OCI-LY1 (cell line): ENCODE measurements at regions not wholly inside any gene's neighbourhood (a gene's known extent, or its start where the extent isn't known, plus 50 kb on each side); places are given as distances from the start of the nearest gene placed in this dataset.

Experiments used
- H2AFZ ChIP-seq: fragments of 200-600 bp; sonication (generic), shearing (Covaris generic); 2 replicates; pipeline ENCODE4 v1.6.0; 2014; ENCODE audit warnings: antibody characterized with exemption, mild to moderate bottlenecking, low read length
- H3F3A ChIP-seq: fragments of 200-600 bp; sonication (generic), shearing (Covaris generic); 2 replicates; pipeline ENCODE4 v1.6.0; 2014; ENCODE audit warnings: mild to moderate bottlenecking, antibody characterized with exemption, low read length, moderate library complexity; ENCODE audit not compliant: insufficient read depth
- H3K27ac ChIP-seq: fragments of 200-600 bp; sonication (generic); 2 replicates; pipeline ENCODE4 v1.5.1; 2014; ENCODE audit warnings: low read length, mixed run types, mild to moderate bottlenecking, low read depth; ENCODE audit not compliant: poor library complexity, severe bottlenecking
- H3K27me3 ChIP-seq: fragments of 200-600 bp; sonication (generic); 2 replicates; pipeline ENCODE4 v1.6.0; 2014; ENCODE audit warnings: antibody characterized with exemption, mild to moderate bottlenecking, low read length, moderate library complexity; ENCODE audit not compliant: insufficient read depth
- H3K36me3 ChIP-seq: fragments of 200-600 bp; sonication (generic); 2 replicates; pipeline ENCODE4 v1.6.1; 2014; ENCODE audit warnings: mild to moderate bottlenecking, antibody characterized with exemption, low read length, moderate library complexity, mixed read lengths; ENCODE audit not compliant: insufficient read depth
- H3K4me1 ChIP-seq: fragments of 200-600 bp; sonication (generic); 2 replicates; pipeline ENCODE4 v1.5.1; 2014; ENCODE audit warnings: mild to moderate bottlenecking, low read length, moderate library complexity; ENCODE audit not compliant: insufficient read depth, severe bottlenecking
- H3K4me2 ChIP-seq: fragments of 200-600 bp; sonication (generic), shearing (Covaris generic); 2 replicates; pipeline ENCODE4 v1.6.1; 2014; ENCODE audit warnings: low read length
- H3K4me3 ChIP-seq: fragments of 200-600 bp; sonication (generic); 2 replicates; pipeline ENCODE4 v1.5.1; 2014; ENCODE audit warnings: low read length, low read depth, mild to moderate bottlenecking, mixed read lengths; ENCODE audit not compliant: poor library complexity, severe bottlenecking
- H3K79me2 ChIP-seq: fragments of 200-600 bp; shearing (Covaris generic); 2 replicates; pipeline ENCODE4 v1.6.1; 2016; ENCODE audit warnings: mixed run types, low read length, mixed read lengths; ENCODE audit not compliant: insufficient read depth
- H3K9ac ChIP-seq: fragments of 200-600 bp; sonication (generic), shearing (Covaris generic); 2 replicates; pipeline ENCODE4 v1.6.1; 2014; ENCODE audit warnings: mild to moderate bottlenecking, low read length, mixed read lengths
- H3K9me2 ChIP-seq: fragments of 200-600 bp; sonication (generic), shearing (Covaris generic); 2 replicates; pipeline ENCODE4 v1.6.1; 2014; ENCODE audit warnings: low read depth, mild to moderate bottlenecking, low read length, mixed read lengths
- H3K9me3 ChIP-seq: fragments of 200-600 bp; shearing (Covaris generic); 2 replicates; pipeline ENCODE4 v1.6.1; 2014; ENCODE audit warnings: low read length, mixed read lengths
- H4K20me1 ChIP-seq: fragments of 200-600 bp; sonication (generic), shearing (Covaris generic); 2 replicates; pipeline ENCODE4 v1.6.0; 2016; ENCODE audit warnings: mild to moderate bottlenecking, low read length; ENCODE audit not compliant: insufficient read depth
- EZH2 ChIP-seq: fragments of 200-600 bp; sonication (generic), shearing (Covaris generic); IDR thresholded peaks from 2 replicates; pipeline ENCODE4 v1.8.0; 2017; ENCODE audit warnings: borderline replicate concordance, mixed run types, mild to moderate bottlenecking, antibody characterized with exemption, low read length, moderate library complexity, mixed read lengths
- TF ChIP-seq, protein P1 (sequence below): fragments of 200-600 bp; sonication (generic), shearing (Covaris generic); IDR thresholded peaks from 2 replicates; pipeline ENCODE4 v1.5.1; 2017; ENCODE audit warnings: mild to moderate bottlenecking, antibody characterized with exemption, low read length, moderate library complexity, mixed read lengths

- TF ChIP-seq, protein P1, sequence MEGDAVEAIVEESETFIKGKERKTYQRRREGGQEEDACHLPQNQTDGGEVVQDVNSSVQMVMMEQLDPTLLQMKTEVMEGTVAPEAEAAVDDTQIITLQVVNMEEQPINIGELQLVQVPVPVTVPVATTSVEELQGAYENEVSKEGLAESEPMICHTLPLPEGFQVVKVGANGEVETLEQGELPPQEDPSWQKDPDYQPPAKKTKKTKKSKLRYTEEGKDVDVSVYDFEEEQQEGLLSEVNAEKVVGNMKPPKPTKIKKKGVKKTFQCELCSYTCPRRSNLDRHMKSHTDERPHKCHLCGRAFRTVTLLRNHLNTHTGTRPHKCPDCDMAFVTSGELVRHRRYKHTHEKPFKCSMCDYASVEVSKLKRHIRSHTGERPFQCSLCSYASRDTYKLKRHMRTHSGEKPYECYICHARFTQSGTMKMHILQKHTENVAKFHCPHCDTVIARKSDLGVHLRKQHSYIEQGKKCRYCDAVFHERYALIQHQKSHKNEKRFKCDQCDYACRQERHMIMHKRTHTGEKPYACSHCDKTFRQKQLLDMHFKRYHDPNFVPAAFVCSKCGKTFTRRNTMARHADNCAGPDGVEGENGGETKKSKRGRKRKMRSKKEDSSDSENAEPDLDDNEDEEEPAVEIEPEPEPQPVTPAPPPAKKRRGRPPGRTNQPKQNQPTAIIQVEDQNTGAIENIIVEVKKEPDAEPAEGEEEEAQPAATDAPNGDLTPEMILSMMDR = no peak
- TF ChIP-seq EZH2 = no peak
- Histone ChIP-seq H3F3A (no peaks in the 10 kb centered on the region), H3K27me3 (no peaks in the 10 kb centered on the region)
Observed at GRCh38 chr20:63119121-63119962, 96.6 kb downstream of the YTHDF1 start.

DNA sequence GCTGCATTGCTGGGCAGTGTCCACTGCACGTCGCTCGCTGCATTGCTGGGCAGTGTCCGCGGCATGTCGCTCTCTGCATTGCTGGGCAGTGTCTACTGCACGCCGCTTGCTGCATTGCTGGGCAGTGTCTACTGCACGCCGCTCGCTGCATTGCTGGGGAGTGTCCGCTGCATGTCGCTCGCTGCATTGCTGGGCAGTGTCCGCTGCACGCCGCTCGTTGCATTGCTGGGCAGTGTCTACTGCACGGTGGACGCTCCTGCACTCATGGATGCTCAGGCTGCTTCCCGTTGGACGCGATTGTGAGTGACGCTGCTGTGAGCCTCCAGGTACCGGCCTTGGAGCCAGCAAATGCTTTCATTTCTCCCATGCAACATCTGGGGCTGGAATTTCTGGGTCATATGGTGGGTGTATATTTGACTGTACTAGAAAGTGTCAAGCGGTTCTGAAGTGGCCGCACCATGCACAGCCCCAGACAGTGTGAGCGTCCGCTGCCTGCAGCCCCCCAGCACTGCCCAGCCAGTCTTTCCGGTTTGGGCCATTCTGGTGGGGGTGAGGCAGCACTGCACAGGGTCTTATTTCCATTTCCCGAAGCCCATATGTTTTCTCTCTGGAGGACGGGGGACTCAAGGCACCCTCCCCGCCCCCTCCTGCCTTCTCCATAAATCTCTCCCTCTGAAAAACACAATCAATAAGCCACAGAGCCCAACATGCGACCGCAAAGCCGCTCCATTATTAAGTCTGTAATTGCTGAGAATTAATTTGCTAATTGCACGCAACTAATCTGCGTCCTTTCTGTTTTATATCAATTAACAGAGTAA is 97.4 kb downstream of the YTHDF1 start:
- Histone ChIP-seq H3K9ac (no peak overlapping the region), H3K9me2 (no peaks in the 10 kb centered on the region), H2AFZ (no peak overlapping the region), H3K79me2 (no peaks in the 10 kb centered on the region), H3K36me3 (no peaks in the 10 kb centered on the region), H3K4me1 (no peaks in the 10 kb centered on the region), H3K4me3 (no peak overlapping the region), H4K20me1 (no peaks in the 10 kb centered on the region), H3F3A (no peaks in the 10 kb centered on the region), H3K27ac (no peak overlapping the region), H3K9me3 (no peaks in the 10 kb centered on the region), H3K27me3 (no peaks in the 10 kb centered on the region), H3K4me2 (no peak overlapping the region)
- no peak for TF ChIP-seq EZH2
- TF ChIP-seq, protein P1 = no peak

More at GRCh38 chr20:63119121-63119962, 96.6 kb downstream of the YTHDF1 start:
- no peaks in the 10 kb centered on the region for H4K20me1 ChIP-seq
- H3K27ac ChIP-seq = no peak overlapping the region
- H3K9me3 ChIP-seq = no peaks in the 10 kb centered on the region
- no peak overlapping the region for H3K4me3 ChIP-seq
- no peaks in the 10 kb centered on the region for H3K79me2 ChIP-seq
- H2AFZ ChIP-seq = no peak overlapping the region
- H3K4me1 ChIP-seq = no peaks in the 10 kb centered on the region
- H3K4me2 ChIP-seq = no peak overlapping the region
- H3K36me3 ChIP-seq = no peaks in the 10 kb centered on the region
- no peaks in the 10 kb centered on the region for H3K9me2 ChIP-seq
- no peak overlapping the region for H3K9ac ChIP-seq

- Histone ChIP-seq H4K20me1 (no peaks in the 10 kb centered on the region), H3K36me3 (no peaks in the 10 kb centered on the region), H3K9me3 (no peaks in the 10 kb centered on the region), H3K9me2 (no peaks in the 10 kb centered on the region), H3K27me3 (no peaks in the 10 kb centered on the region), H3K4me1 (no peaks in the 10 kb centered on the region), H2AFZ (no peak overlapping the region), H3K9ac (no peak overlapping the region), H3K4me2 (no peak overlapping the region), H3K79me2 (no peaks in the 10 kb centered on the region), H3F3A (no peaks in the 10 kb centered on the region), H3K27ac (no peak overlapping the region), H3K4me3 (no peak overlapping the region)
- no peak for TF ChIP-seq EZH2
- TF ChIP-seq, protein P1 = no peak
Observed at GRCh38 chr20:63117661-63118302, 98.1 kb downstream of the YTHDF1 start.
